ENCODE measurements at regions not wholly inside any gene's neighbourhood (a gene's known extent, or its start where the extent isn't known, plus 50 kb on each side); places are given as distances from the start of the nearest gene placed in this dataset.

GRCh38 chr19:34853369-34853768 is 73.3 kb upstream of the ZNF30 start:
- no peak for TF ChIP-seq CTCF (IDR thresholded peaks at IDR 0.05)
- no peak for TF ChIP-seq POLR2A (IDR thresholded peaks at IDR 0.05)

All from testis (tissue), 2 donors.